ENCODE measurements at regions not wholly inside any gene's neighbourhood (a gene's known extent, or its start where the extent isn't known, plus 50 kb on each side); places are given as distances from the start of the nearest gene placed in this dataset.

- Histone ChIP-seq H2AFZ (ENCODE audit: low read length) (no peak overlapping the region), H3K27ac (ENCODE audit: low read length) (no peak overlapping the region), H3K27me3 (replicated peaks; ENCODE audit: insufficient read depth, low read length) (no peaks in the 10 kb centered on the region), H3K4me3 (ENCODE audit: low read length) (no peak overlapping the region), H3F3A (ENCODE audit: insufficient read depth, low read length) (no peaks in the 10 kb centered on the region), H3K4me2 (ENCODE audit: low read depth, low read length) (no peak overlapping the region), H3K9me3 (replicated peaks; ENCODE audit: insufficient read depth, low read length) (no peaks in the 10 kb centered on the region), H3K9me2 (replicated peaks; ENCODE audit: insufficient read depth, low read length) (no peaks in the 10 kb centered on the region), H3K4me1 (ENCODE audit: low read length) (no peaks in the 10 kb centered on the region), H3K36me3 (replicated peaks; ENCODE audit: insufficient read depth, low read length) (no peaks in the 10 kb centered on the region), H3K79me2 (ENCODE audit: low read length) (no peaks in the 10 kb centered on the region), H3K9ac (ENCODE audit: low read length) (no peak overlapping the region), H4K20me1 (ENCODE audit: insufficient read depth, low read length) (no peaks in the 10 kb centered on the region)
- no peak for TF ChIP-seq CTCF (IDR thresholded peaks at IDR 0.05; ENCODE audit: low read length)
- TF ChIP-seq EZH2phosphoT487 (IDR thresholded peaks at IDR 0.05; ENCODE audit: low read length): no peak
- DNase-seq: no peak
Measured at GRCh38 chr5:61949054-61949678, 356.8 kb upstream of the KIF2A start.

- Histone ChIP-seq H3K4me1 (ENCODE audit: low read length) (no peaks in the 10 kb centered on the region), H4K20me1 (ENCODE audit: insufficient read depth, low read length) (no peaks in the 10 kb centered on the region), H2AFZ (ENCODE audit: low read length) (no peak overlapping the region), H3F3A (ENCODE audit: insufficient read depth, low read length) (no peaks in the 10 kb centered on the region), H3K9me3 (replicated peaks; ENCODE audit: insufficient read depth, low read length) (no peaks in the 10 kb centered on the region), H3K4me3 (ENCODE audit: low read length) (no peak overlapping the region), H3K4me2 (ENCODE audit: low read depth, low read length) (no peak overlapping the region), H3K9ac (ENCODE audit: low read length) (no peak overlapping the region), H3K27me3 (replicated peaks; ENCODE audit: insufficient read depth, low read length) (no peaks in the 10 kb centered on the region), H3K36me3 (replicated peaks; ENCODE audit: insufficient read depth, low read length) (no peaks in the 10 kb centered on the region), H3K27ac (ENCODE audit: low read length) (no peak overlapping the region), H3K9me2 (replicated peaks; ENCODE audit: insufficient read depth, low read length) (no peaks in the 10 kb centered on the region), H3K79me2 (ENCODE audit: low read length) (no peaks in the 10 kb centered on the region)
- no peak for TF ChIP-seq CTCF (IDR thresholded peaks at IDR 0.05; ENCODE audit: low read length)
- TF ChIP-seq EZH2 (optimal IDR thresholded peaks at IDR 0.05; ENCODE audit: low read depth, low read length): no peak
- TF ChIP-seq EZH2phosphoT487 (IDR thresholded peaks at IDR 0.05; ENCODE audit: low read length): no peak
- no peak for DNase-seq
Measured at GRCh38 chr5:61949679-61950435, 356.1 kb upstream of the KIF2A start.

- Histone ChIP-seq H3K9me3 (replicated peaks; ENCODE audit: insufficient read depth, low read length) (no peaks in the 10 kb centered on the region), H3F3A (ENCODE audit: insufficient read depth, low read length) (no peaks in the 10 kb centered on the region), H3K4me2 (ENCODE audit: low read depth, low read length) (no peak overlapping the region), H2AFZ (ENCODE audit: low read length) (no peak overlapping the region), H3K4me1 (ENCODE audit: low read length) (no peaks in the 10 kb centered on the region), H3K79me2 (ENCODE audit: low read length) (no peaks in the 10 kb centered on the region), H3K27ac (ENCODE audit: low read length) (no peak overlapping the region), H3K4me3 (ENCODE audit: low read length) (no peak overlapping the region), H3K27me3 (replicated peaks; ENCODE audit: insufficient read depth, low read length) (no peaks in the 10 kb centered on the region), H3K9me2 (replicated peaks; ENCODE audit: insufficient read depth, low read length) (no peaks in the 10 kb centered on the region), H3K9ac (ENCODE audit: low read length) (no peak overlapping the region), H4K20me1 (ENCODE audit: insufficient read depth, low read length) (no peaks in the 10 kb centered on the region), H3K36me3 (replicated peaks; ENCODE audit: insufficient read depth, low read length) (no peaks in the 10 kb centered on the region)
- no peak for DNase-seq
- TF ChIP-seq EZH2 (optimal IDR thresholded peaks at IDR 0.05; ENCODE audit: low read depth, low read length): no peak
- TF ChIP-seq EZH2phosphoT487 (IDR thresholded peaks at IDR 0.05; ENCODE audit: low read length): no peak
- TF ChIP-seq CTCF (IDR thresholded peaks at IDR 0.05; ENCODE audit: low read length): no peak
Measured at GRCh38 chr5:61951295-61951694, 354.7 kb upstream of the KIF2A start.
